ENCODE measurements at regions not wholly inside any gene's neighbourhood (a gene's known extent, or its start where the extent isn't known, plus 50 kb on each side); places are given as distances from the start of the nearest gene placed in this dataset.

GRCh38 chr5:163385271-163385670, 52.1 kb upstream of the CCNG1 start:
- TF ChIP-seq RARB (CRISPR knock-in tag; IDR thresholded peaks at IDR 0.05) (no peak), POLR2A (IDR thresholded peaks at IDR 0.05; ENCODE audit: low read length) (no peak), JUNB (IDR thresholded peaks at IDR 0.05) (no peak), CHD4 (IDR thresholded peaks at IDR 0.05; ENCODE audit: borderline replicate concordance) (no peak), REST (IDR thresholded peaks at IDR 0.05) (no peak), TFCP2L1 (CRISPR knock-in tag; IDR thresholded peaks at IDR 0.05) (no peak), PHF8 (IDR thresholded peaks at IDR 0.05; ENCODE audit: borderline replicate concordance, low read depth) (no peak), MYC (IDR thresholded peaks at IDR 0.05; ENCODE audit: borderline replicate concordance, low read length) (no peak), ZFP36 (IDR thresholded peaks at IDR 0.05; ENCODE audit: borderline replicate concordance, partially characterized antibody) (no peak), ELK1 (IDR thresholded peaks at IDR 0.05; ENCODE audit: low read depth, low read length) (no peak), CTCF (IDR thresholded peaks at IDR 0.05) (no peak), FOSB (CRISPR knock-in tag; IDR thresholded peaks at IDR 0.05) (no peak), MAX (IDR thresholded peaks at IDR 0.05) (no peak), ZC3H11A (IDR thresholded peaks at IDR 0.05) (no peak), HOXB13 (CRISPR knock-in tag; IDR thresholded peaks at IDR 0.05; ENCODE audit: low read depth) (no peak), SMC3 (IDR thresholded peaks at IDR 0.05) (no peak), USF2 (IDR thresholded peaks at IDR 0.05) (no peak), KDM1A (IDR thresholded peaks at IDR 0.05; ENCODE audit: low read depth) (no peak), HDAC2 (IDR thresholded peaks at IDR 0.05) (no peak), HOXB5 (CRISPR knock-in tag; IDR thresholded peaks at IDR 0.05) (no peak)
- no peak for ATAC-seq
- FAIRE-seq: no peak
- Histone ChIP-seq H3K27ac (no peak overlapping the region), H3K4me1 (no peaks in the 10 kb centered on the region), H3K9me3 (no peaks in the 10 kb centered on the region; the same call in 1 of the 3 replicates), H3K4me2 (no peak overlapping the region), H3K4me3 (no peak overlapping the region)
- CTCF ChIA-PET: no interaction called here
- DNase-seq (ENCODE audit: low read depth in 1 of 2, low spot score in 1 of 2): no peak
- 72% methylated on average over 5 of the region's 5 CpGs for WGBS (ENCODE audit: missing lambda C conversion rate)
- POLR2A ChIA-PET: no interaction called here

GRCh38 chr5:163385824-163386223, 51.6 kb upstream of the CCNG1 start:
- Histone ChIP-seq H3K27ac (no peak overlapping the region), H3K4me1 (no peaks in the 10 kb centered on the region), H3K4me3 (no peak overlapping the region), H3K4me2 (no peak overlapping the region), H3K9me3 (peaks cover under 1% of the 10 kb centered on the region; the same call in 2 of the 3 replicates)
- no peak for DNase-seq (ENCODE audit: low read depth in 1 of 2, low spot score in 1 of 2)
- no peak for FAIRE-seq
- ChIA-PET CTCF (interaction anchor here (3.7 kb wide), 1 partner anchor 23 kb away, joined by 12 read pairs; no protein-coding TSS in a partner anchor), POLR2A (no interaction called here)
- 39% methylated on average over 1 of the region's 1 CpG for WGBS (ENCODE audit: missing lambda C conversion rate)
- ATAC-seq: no peak; a peak in 1 of 6 replicates
- TF ChIP-seq RCOR1 (IDR thresholded peaks at IDR 0.05; ENCODE audit: low read depth, low read length) (no peak), HDAC2 (IDR thresholded peaks at IDR 0.05) (no peak), NR3C1 (IDR thresholded peaks at IDR 0.05) (no peak), RAD21 (conservative IDR thresholded peaks at IDR 0.05 in 1 of 2, IDR thresholded peaks at IDR 0.05 in 1 of 2) (no peak), PHF8 (IDR thresholded peaks at IDR 0.05; ENCODE audit: borderline replicate concordance, low read depth) (no peak), HEYL (CRISPR knock-in tag; IDR thresholded peaks at IDR 0.05) (no peak), MAZ (IDR thresholded peaks at IDR 0.05; ENCODE audit: borderline replicate concordance, low read depth, low read length) (no peak), RNF2 (IDR thresholded peaks at IDR 0.05; ENCODE audit: borderline replicate concordance, low read depth) (no peak), EHMT2 (IDR thresholded peaks at IDR 0.05; ENCODE audit: low read depth) (no peak), EHF (CRISPR knock-in tag; IDR thresholded peaks at IDR 0.05) (no peak), CBX2 (IDR thresholded peaks at IDR 0.05; ENCODE audit: borderline replicate concordance, low read depth) (no peak)
